CD14-positive monocyte (primary cell): ENCODE measurements at regions not wholly inside any gene's neighbourhood (a gene's known extent, or its start where the extent isn't known, plus 50 kb on each side); places are given as distances from the start of the nearest gene placed in this dataset.

Source experiments
- DNase-seq, 3 donors: peaks; one replicate each; pipeline ENCODE4 v3.0.0-alpha.2; 2011 to 2022
- H2AFZ ChIP-seq: 2 replicates; pipeline ENCODE4 v1.6.0; 2012; ENCODE audit warnings: mild to moderate bottlenecking, low read depth, low read length, inconsistent platforms; ENCODE audit not compliant: insufficient read depth, poor library complexity, severe bottlenecking
- H3K27ac ChIP-seq, 2 donors: 1 replicate in 1 of 2; 2 replicates in 1 of 2; pipeline ENCODE4 v1.5.1; 2012 to 2013; ENCODE audit warnings: low read length in 2 of 2, control low read depth in 1 of 2, inconsistent platforms in 1 of 2, low read depth in 1 of 2, mild to moderate bottlenecking in 1 of 2
- H3K27me3 ChIP-seq, 2 donors: one replicate each; pipeline versions ENCODE4 v1.6.0 to v1.6.1; 2011 to 2013; ENCODE audit warnings: low read length in 2 of 2; ENCODE audit not compliant: control insufficient read depth in 2 of 2, insufficient read depth in 2 of 2
- H3K36me3 ChIP-seq, 2 donors: replicated peaks in 1 of 2; 1 replicate in 1 of 2; 2 replicates in 1 of 2; pipeline versions ENCODE4 v1.5.1 to v1.6.1; 2012 to 2013; ENCODE audit warnings: low read length in 2 of 2, control low read depth in 1 of 2, inconsistent platforms in 1 of 2, mild to moderate bottlenecking in 1 of 2; ENCODE audit not compliant: insufficient read depth in 2 of 2, control insufficient read depth in 1 of 2
- H3K4me1 ChIP-seq, 2 donors: 1 replicate in 1 of 2; 2 replicates in 1 of 2; pipeline versions ENCODE4 v1.5.1 to v1.6.1; 2012 to 2013; ENCODE audit warnings: low read length in 2 of 2, control low read depth in 1 of 2, inconsistent platforms in 1 of 2, mild to moderate bottlenecking in 1 of 2, moderate library complexity in 1 of 2; ENCODE audit not compliant: insufficient read depth in 2 of 2, control insufficient read depth in 1 of 2
- H3K4me2 ChIP-seq: replicated peaks from 2 replicates; pipeline ENCODE3; 2012; ENCODE audit warnings: low read length, moderate library complexity, mild to moderate bottlenecking; ENCODE audit not compliant: poor library complexity, severe bottlenecking; ENCODE audit errors: extremely low read depth
- H3K4me3 ChIP-seq, 3 experiments: fragments of 200-600 bp in 1 of 3; sonication (generic) in 1 of 3; replicated peaks in 1 of 3; 1 replicate in 2 of 3; 2 replicates in 1 of 3; pipeline ENCODE4 v1.5.1; 2011 to 2013; ENCODE audit warnings: low read length in 3 of 3, mild to moderate bottlenecking in 3 of 3, control low read depth in 2 of 3, low read depth in 2 of 3, inconsistent platforms in 1 of 3, moderate library complexity in 1 of 3
- H3K79me2 ChIP-seq: 2 replicates; pipeline ENCODE4 v1.6.0; 2012; ENCODE audit warnings: mild to moderate bottlenecking, control low read depth, inconsistent platforms, low read length, moderate library complexity; ENCODE audit not compliant: insufficient read depth
- H3K9ac ChIP-seq: 2 replicates; pipeline ENCODE4 v1.6.0; 2017; ENCODE audit warnings: low read length, mild to moderate bottlenecking; ENCODE audit not compliant: insufficient read depth, poor library complexity, severe bottlenecking
- H3K9me3 ChIP-seq, 2 donors: replicated peaks in 1 of 2; 1 replicate in 1 of 2; 2 replicates in 1 of 2; pipeline versions ENCODE4 v1.5.1 to v1.6.1; 2012 to 2013; ENCODE audit warnings: low read length in 2 of 2, control low read depth in 1 of 2; ENCODE audit not compliant: control insufficient read depth in 1 of 2, insufficient read depth in 1 of 2
- H4K20me1 ChIP-seq: 2 replicates; pipeline ENCODE4 v1.6.0; 2012; ENCODE audit warnings: mild to moderate bottlenecking, low read length, control low read depth, moderate library complexity; ENCODE audit not compliant: insufficient read depth
- H3K27ac Mint-ChIP-seq, 7 donors: one replicate each; pipeline ENCODE4 v1.8.0; 2020; ENCODE audit warnings: mild to moderate bottlenecking in 7 of 7, mixed read lengths in 7 of 7, moderate library complexity in 6 of 7, inconsistent platforms in 2 of 7
- H3K27me3 Mint-ChIP-seq, 3 donors: one replicate each; pipeline ENCODE4 v1.8.0; 2021 to 2022; ENCODE audit warnings: low read depth in 3 of 3, mild to moderate bottlenecking in 3 of 3, mixed read lengths in 3 of 3, moderate library complexity in 3 of 3, inconsistent platforms in 1 of 3
- H3K36me3 Mint-ChIP-seq, 2 donors: one replicate each; pipeline ENCODE4 v1.8.0; 2020; ENCODE audit warnings: mixed read lengths in 2 of 2, inconsistent platforms in 1 of 2, mild to moderate bottlenecking in 1 of 2
- H3K4me1 Mint-ChIP-seq: one replicate; pipeline ENCODE4 v1.8.0; 2020; ENCODE audit warnings: mild to moderate bottlenecking, mixed read lengths
- H3K4me3 Mint-ChIP-seq, 2 donors: one replicate each; pipeline ENCODE4 v1.8.0; 2020; ENCODE audit warnings: mild to moderate bottlenecking in 2 of 2, mixed read lengths in 2 of 2, moderate library complexity in 1 of 2
- H3K9me3 Mint-ChIP-seq, 7 donors: one replicate each; pipeline ENCODE4 v1.8.0; 2020 to 2022; ENCODE audit warnings: mixed read lengths in 7 of 7, mild to moderate bottlenecking in 6 of 7, moderate library complexity in 6 of 7, inconsistent platforms in 2 of 7
- WGBS: methylation state at CpG from one replicate; pipeline ENCODE4 v1.1.5; 2013; ENCODE audit warnings: missing lambda C conversion rate; ENCODE audit not compliant: insufficient coverage; 5-methylcytosine and 5-hydroxymethylcytosine counted together
- intact Hi-C, 2 donors: fragments of 100-400 bp; cut with micrococcal nuclease; formaldehyde crosslinking; loops; one replicate each; pipeline versions ENCODE4 v1.15.0 to v1.15.1; 2023
- TF ChIP-seq, protein P1 (sequence below): fragments of 200-600 bp; IDR thresholded peaks from one replicate; pipeline ENCODE4 v1.8.0; 2022; ENCODE audit warnings: antibody characterized with exemption, mild to moderate bottlenecking

DNA sequence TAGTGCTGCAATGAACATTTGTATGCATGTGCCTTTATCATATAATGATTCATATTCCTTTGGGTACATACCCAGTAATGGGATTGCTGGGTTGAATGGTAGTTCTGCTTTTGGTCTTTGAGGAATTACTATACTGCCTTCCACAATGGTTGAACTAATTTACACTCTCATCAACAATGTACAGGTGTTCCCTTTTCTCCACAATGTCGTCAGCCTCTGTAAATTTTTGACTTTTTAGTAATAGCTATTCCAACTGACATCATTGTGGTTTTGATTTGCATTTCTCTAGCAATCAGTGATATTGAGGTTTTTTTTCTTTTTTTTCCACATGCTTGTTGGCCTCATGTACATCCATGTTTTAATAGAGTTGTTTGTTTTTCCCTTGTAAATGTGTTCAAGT, 2473.5 kb downstream of the PCDH9 start:
- Mint-ChIP-seq H3K36me3 (no peaks in the 10 kb centered on the region), H3K27me3 (no peaks in the 10 kb centered on the region), H3K27ac (no peak overlapping the region), H3K9me3 (peaks cover 0 to 5% (median 2%) of the 10 kb centered on the region in 7 donors), H3K4me3 (no peak overlapping the region), H3K4me1 (no peaks in the 10 kb centered on the region)
- H4K20me1 ChIP-seq = no peaks in the 10 kb centered on the region
- WGBS = no CpG with 5 or more reads among the region's 1 CpG
- no peak overlapping the region for H3K4me2 ChIP-seq
- no peak for DNase-seq
- H3K9ac ChIP-seq = no peak overlapping the region
- H3K79me2 ChIP-seq = no peaks in the 10 kb centered on the region
- TF ChIP-seq, protein P1, sequence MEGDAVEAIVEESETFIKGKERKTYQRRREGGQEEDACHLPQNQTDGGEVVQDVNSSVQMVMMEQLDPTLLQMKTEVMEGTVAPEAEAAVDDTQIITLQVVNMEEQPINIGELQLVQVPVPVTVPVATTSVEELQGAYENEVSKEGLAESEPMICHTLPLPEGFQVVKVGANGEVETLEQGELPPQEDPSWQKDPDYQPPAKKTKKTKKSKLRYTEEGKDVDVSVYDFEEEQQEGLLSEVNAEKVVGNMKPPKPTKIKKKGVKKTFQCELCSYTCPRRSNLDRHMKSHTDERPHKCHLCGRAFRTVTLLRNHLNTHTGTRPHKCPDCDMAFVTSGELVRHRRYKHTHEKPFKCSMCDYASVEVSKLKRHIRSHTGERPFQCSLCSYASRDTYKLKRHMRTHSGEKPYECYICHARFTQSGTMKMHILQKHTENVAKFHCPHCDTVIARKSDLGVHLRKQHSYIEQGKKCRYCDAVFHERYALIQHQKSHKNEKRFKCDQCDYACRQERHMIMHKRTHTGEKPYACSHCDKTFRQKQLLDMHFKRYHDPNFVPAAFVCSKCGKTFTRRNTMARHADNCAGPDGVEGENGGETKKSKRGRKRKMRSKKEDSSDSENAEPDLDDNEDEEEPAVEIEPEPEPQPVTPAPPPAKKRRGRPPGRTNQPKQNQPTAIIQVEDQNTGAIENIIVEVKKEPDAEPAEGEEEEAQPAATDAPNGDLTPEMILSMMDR = no peak
- no peak overlapping the region for H3K4me3 ChIP-seq
- no peak overlapping the region for H3K27ac ChIP-seq
- peaks cover 0 to 8% of the 10 kb centered on the region in 2 donors for H3K9me3 ChIP-seq
- no peaks in the 10 kb centered on the region for H3K36me3 ChIP-seq
- no peak overlapping the region for H2AFZ ChIP-seq
- H3K27me3 ChIP-seq = no peaks in the 10 kb centered on the region
- no peaks in the 10 kb centered on the region for H3K4me1 ChIP-seq
- intact Hi-C loops = no loop called here

DNA sequence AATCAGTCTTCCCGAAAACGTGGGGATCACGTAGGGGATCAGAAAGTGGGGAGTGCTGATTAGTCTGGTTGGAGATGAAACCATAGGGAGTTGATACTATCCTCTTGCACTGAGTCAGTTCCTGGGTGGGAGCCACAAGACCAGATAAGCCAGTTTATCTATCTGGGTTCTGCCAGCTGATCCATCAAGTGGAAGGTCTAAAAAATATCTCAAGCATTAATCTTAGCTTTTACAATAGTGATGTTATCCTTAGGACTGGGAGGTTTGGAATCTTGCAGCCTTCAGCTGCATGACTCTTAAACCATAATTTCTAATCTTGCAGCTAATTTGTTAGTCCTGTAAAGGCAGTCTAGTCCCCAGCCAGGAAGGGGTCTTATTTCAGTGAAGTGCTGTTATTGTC, 2474.2 kb downstream of the PCDH9 start:
- Mint-ChIP-seq H3K27me3 (no peaks in the 10 kb centered on the region), H3K9me3 (peaks cover 0 to 5% (median 2%) of the 10 kb centered on the region in 7 donors), H3K36me3 (no peaks in the 10 kb centered on the region), H3K4me1 (no peaks in the 10 kb centered on the region), H3K4me3 (no peak overlapping the region), H3K27ac (no peak overlapping the region)
- H3K4me1 ChIP-seq = no peaks in the 10 kb centered on the region
- H3K27me3 ChIP-seq = no peaks in the 10 kb centered on the region
- TF ChIP-seq, protein P1 = no peak
- no peak overlapping the region for H3K27ac ChIP-seq
- no peak for DNase-seq
- no peak overlapping the region for H2AFZ ChIP-seq
- peaks cover 0 to 8% of the 10 kb centered on the region in 2 donors for H3K9me3 ChIP-seq
- 94% methylated on average over 3 of the region's 3 CpGs for WGBS
- H3K36me3 ChIP-seq = no peaks in the 10 kb centered on the region
- H3K79me2 ChIP-seq = no peaks in the 10 kb centered on the region
- no peak overlapping the region for H3K4me3 ChIP-seq
- no peaks in the 10 kb centered on the region for H4K20me1 ChIP-seq
- no peak overlapping the region for H3K4me2 ChIP-seq
- intact Hi-C loops = no loop called here
- no peak overlapping the region for H3K9ac ChIP-seq
